Progenitor cell of endocrine pancreas (in vitro differentiated cells): ENCODE measurements at regions not wholly inside any gene's neighbourhood (a gene's known extent, or its start where the extent isn't known, plus 50 kb on each side); places are given as distances from the start of the nearest gene placed in this dataset.

Source experiments
- DNase-seq: peaks from one replicate; pipeline ENCODE4 v3.0.0; 2021; ENCODE audit warnings: low spot score; ENCODE audit not compliant: unreplicated experiment
- H3K27ac Mint-ChIP-seq: 2 replicates; pipeline ENCODE4 v1.8.0; 2021; ENCODE audit warnings: mild to moderate bottlenecking, moderate library complexity, mixed read lengths
- H3K27me3 Mint-ChIP-seq: 2 replicates; pipeline ENCODE4 v1.8.0; 2021; ENCODE audit warnings: mixed read lengths
- H3K36me3 Mint-ChIP-seq: 2 replicates; pipeline ENCODE4 v1.8.0; 2022; ENCODE audit warnings: mixed read lengths; ENCODE audit not compliant: insufficient read depth
- H3K4me1 Mint-ChIP-seq: 2 replicates; pipeline ENCODE4 v1.8.0; 2021; ENCODE audit warnings: low read depth, mixed read lengths
- H3K4me3 Mint-ChIP-seq: 2 replicates; pipeline ENCODE4 v1.8.0; 2021; ENCODE audit warnings: low read depth, mild to moderate bottlenecking, moderate library complexity, mixed read lengths
- H3K9me3 Mint-ChIP-seq: 2 replicates; pipeline ENCODE4 v1.8.0; 2021; ENCODE audit warnings: low read depth, mixed read lengths
- TF ChIP-seq, protein P1 (sequence below): fragments of 200-600 bp; sonication (generic); IDR thresholded peaks from one replicate; pipeline ENCODE4 v1.5.0; 2021; ENCODE audit warnings: antibody characterized with exemption, mild to moderate bottlenecking; ENCODE audit not compliant: unreplicated experiment

GRCh38 chr12:85656561-85656960 is 179.6 kb downstream of the RASSF9 start:
- TF ChIP-seq, protein P1, sequence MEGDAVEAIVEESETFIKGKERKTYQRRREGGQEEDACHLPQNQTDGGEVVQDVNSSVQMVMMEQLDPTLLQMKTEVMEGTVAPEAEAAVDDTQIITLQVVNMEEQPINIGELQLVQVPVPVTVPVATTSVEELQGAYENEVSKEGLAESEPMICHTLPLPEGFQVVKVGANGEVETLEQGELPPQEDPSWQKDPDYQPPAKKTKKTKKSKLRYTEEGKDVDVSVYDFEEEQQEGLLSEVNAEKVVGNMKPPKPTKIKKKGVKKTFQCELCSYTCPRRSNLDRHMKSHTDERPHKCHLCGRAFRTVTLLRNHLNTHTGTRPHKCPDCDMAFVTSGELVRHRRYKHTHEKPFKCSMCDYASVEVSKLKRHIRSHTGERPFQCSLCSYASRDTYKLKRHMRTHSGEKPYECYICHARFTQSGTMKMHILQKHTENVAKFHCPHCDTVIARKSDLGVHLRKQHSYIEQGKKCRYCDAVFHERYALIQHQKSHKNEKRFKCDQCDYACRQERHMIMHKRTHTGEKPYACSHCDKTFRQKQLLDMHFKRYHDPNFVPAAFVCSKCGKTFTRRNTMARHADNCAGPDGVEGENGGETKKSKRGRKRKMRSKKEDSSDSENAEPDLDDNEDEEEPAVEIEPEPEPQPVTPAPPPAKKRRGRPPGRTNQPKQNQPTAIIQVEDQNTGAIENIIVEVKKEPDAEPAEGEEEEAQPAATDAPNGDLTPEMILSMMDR, result no peak
- H3K27me3 Mint-ChIP-seq, result no peaks in the 10 kb centered on the region
- H3K4me1 Mint-ChIP-seq, result no peaks in the 10 kb centered on the region
- no peak overlapping the region for H3K27ac Mint-ChIP-seq
- H3K36me3 Mint-ChIP-seq, result peaks cover 4% of the 10 kb centered on the region
- DNase-seq, result no peak
- peaks cover 24% of the 10 kb centered on the region for H3K9me3 Mint-ChIP-seq
- no peak overlapping the region for H3K4me3 Mint-ChIP-seq

GRCh38 chr12:85657251-85657650 is 179.0 kb downstream of the RASSF9 start:
- H3K27ac Mint-ChIP-seq, result no peak overlapping the region
- DNase-seq, result no peak
- no peaks in the 10 kb centered on the region for H3K27me3 Mint-ChIP-seq
- H3K36me3 Mint-ChIP-seq, result peaks cover 3% of the 10 kb centered on the region
- no peaks in the 10 kb centered on the region for H3K4me1 Mint-ChIP-seq
- TF ChIP-seq, protein P1, result no peak
- no peak overlapping the region for H3K4me3 Mint-ChIP-seq
- H3K9me3 Mint-ChIP-seq, result peaks cover 22% of the 10 kb centered on the region

GRCh38 chr12:85657836-85658630 is 178.2 kb downstream of the RASSF9 start:
- TF ChIP-seq, protein P1, result no peak
- Mint-ChIP-seq H3K4me1 (no peaks in the 10 kb centered on the region), H3K27me3 (no peaks in the 10 kb centered on the region), H3K36me3 (peaks cover 3% of the 10 kb centered on the region), H3K9me3 (peaks cover 18% of the 10 kb centered on the region), H3K4me3 (no peak overlapping the region), H3K27ac (no peak overlapping the region)
- no peak for DNase-seq

- no peak for DNase-seq
- peaks cover 21% of the 10 kb centered on the region for H3K9me3 Mint-ChIP-seq
- H3K36me3 Mint-ChIP-seq, result peaks cover 3% of the 10 kb centered on the region
- H3K27me3 Mint-ChIP-seq, result no peaks in the 10 kb centered on the region
- H3K4me3 Mint-ChIP-seq, result no peak overlapping the region
- no peaks in the 10 kb centered on the region for H3K4me1 Mint-ChIP-seq
- H3K27ac Mint-ChIP-seq, result no peak overlapping the region
- TF ChIP-seq, protein P1, result no peak
Measured at GRCh38 chr12:85659754-85660530, 176.3 kb downstream of the RASSF9 start.

DNA sequence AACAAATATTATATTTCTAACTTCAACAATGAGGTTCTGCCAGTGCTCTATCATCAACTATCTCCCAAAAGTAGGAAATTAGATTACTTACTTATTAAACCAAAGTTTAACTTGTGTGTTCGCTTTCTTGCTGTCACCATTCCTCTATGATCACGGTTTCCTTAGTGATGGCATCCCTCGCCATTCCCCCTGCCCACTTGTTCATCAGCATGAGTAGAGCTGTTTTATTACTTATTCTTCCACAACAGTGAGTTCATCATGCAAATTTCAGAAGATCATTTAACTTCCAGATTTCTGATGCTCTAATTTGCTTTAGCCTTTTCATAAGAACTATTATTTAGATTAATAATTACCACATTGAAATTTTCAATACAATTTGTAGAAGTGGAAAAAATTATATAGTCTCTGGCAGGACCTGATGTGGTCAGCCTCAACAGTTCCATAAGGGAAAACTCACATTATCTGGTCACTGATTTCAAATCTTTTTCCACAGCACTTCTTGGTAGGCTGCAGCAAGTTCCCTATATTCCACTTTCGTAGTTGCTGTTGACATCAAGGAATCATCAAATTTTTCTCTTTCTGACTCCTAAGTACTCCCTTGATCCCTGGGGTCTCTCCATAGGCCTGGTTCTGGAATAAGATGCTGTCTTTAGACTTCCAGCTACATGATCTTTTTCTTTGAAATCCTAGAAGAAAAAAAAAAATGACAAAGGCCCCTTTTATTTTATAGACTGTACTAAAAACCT is 174.6 kb downstream of the RASSF9 start:
- no peak for DNase-seq
- TF ChIP-seq, protein P1, result no peak
- no peaks in the 10 kb centered on the region for H3K4me1 Mint-ChIP-seq
- no peaks in the 10 kb centered on the region for H3K27me3 Mint-ChIP-seq
- no peak overlapping the region for H3K27ac Mint-ChIP-seq
- no peak overlapping the region for H3K4me3 Mint-ChIP-seq
- H3K36me3 Mint-ChIP-seq, result peaks cover 3% of the 10 kb centered on the region
- H3K9me3 Mint-ChIP-seq, result peaks cover 21% of the 10 kb centered on the region
